Cardiac septum (tissue), 1 donor: ENCODE measurements at regions not wholly inside any gene's neighbourhood (a gene's known extent, or its start where the extent isn't known, plus 50 kb on each side); places are given as distances from the start of the nearest gene placed in this dataset.
A peak's percentile ranks its signal among the peaks of the same experiment; 100 is the strongest.

Experiments used
- DNase-seq: peaks from one replicate; pipeline ENCODE4 v3.0.0-alpha.2; 2020; ENCODE audit warnings: low spot score
- intact Hi-C: fragments of 100-400 bp; cut with DNase I; formaldehyde crosslinking; loops from one replicate; pipeline ENCODE4 v1.14.0; 2022
- donor health status: DM: no; HTN: no; CAD: no.

DNA sequence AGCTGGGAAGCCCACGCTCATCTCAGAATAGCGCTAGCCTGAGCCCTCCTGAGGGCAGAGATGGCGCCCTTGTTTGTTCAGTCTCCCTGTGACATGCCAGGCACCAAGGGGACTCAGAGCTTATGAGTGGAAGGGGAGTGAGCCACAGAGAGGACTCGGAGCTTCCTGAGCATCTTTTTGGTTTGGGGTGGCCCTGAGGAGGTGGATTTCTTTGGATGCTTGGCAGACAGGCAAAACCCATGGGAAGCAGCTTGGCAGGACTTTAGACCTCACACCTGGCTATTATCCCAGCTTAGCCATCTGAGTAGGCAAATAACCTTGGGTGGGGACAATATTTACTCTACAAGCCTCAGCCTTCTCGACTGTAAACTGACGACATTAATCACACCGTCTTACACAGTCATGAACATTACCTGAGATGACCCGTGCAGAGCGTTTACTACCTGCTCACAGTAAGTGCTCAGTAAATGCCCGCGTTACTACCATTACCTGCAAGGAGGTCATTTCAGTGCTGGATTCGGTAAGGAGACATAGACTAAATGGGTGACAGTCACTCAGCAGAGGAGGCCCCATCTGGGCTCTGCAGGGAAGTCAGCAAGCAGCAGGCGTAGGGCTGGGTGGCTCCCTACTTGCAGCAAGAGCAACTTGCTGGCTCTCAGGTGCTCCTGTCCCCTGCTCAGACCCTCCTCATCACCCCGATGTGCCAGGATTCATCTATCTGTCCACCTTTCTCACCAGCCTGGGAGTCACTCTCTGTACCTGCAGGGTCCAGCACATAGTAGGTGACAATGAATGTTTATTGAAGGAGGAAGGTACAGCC lies 54.9 kb downstream of the KLHDC7A start:
- peak; percentile 36 for DNase-seq
- intact Hi-C loops, result no loop called here

DNA sequence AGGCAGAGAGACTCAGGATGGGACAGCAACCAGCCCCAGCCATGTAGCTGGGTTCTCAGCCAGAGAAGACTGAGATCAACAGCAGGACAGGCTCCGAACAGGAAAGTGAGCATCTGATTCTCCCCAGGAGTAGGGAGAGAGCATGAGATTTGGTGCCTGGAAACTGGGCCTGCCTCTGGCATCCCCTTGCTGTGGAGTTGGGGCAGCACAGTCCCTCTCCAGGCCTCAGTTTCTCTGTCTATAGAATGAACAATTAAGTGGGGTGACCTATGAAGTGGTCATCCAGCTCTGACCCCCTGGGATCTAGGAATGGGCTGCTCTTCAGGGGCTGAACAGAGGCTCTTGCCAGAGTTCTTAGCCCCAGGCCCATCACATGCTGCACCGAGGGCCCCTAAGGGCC lies 55.6 kb downstream of the KLHDC7A start:
- intact Hi-C loops, result no loop called here
- peak; percentile 43 for DNase-seq

DNA sequence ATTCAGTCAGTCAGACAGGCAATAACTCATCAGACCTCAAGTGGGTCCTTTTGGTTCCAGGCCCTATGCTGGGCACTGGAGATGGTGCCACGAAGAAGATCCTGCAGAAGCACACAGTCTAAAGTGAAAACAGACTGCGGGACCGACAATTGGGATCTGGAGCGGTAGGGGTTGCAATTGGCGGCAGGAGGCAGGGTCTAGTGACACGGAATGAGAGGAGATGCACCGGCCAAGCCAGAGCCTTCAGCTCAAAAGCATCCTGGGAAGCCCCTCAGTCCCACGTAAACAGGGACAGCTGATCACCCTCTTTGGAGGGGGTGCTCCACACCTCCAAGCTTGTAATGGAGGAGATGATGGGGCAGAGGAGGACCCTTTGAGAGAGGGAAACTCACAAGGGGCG lies 56.2 kb downstream of the KLHDC7A start:
- peak; percentile 46 for DNase-seq
- intact Hi-C loops, result no loop called here

DNA sequence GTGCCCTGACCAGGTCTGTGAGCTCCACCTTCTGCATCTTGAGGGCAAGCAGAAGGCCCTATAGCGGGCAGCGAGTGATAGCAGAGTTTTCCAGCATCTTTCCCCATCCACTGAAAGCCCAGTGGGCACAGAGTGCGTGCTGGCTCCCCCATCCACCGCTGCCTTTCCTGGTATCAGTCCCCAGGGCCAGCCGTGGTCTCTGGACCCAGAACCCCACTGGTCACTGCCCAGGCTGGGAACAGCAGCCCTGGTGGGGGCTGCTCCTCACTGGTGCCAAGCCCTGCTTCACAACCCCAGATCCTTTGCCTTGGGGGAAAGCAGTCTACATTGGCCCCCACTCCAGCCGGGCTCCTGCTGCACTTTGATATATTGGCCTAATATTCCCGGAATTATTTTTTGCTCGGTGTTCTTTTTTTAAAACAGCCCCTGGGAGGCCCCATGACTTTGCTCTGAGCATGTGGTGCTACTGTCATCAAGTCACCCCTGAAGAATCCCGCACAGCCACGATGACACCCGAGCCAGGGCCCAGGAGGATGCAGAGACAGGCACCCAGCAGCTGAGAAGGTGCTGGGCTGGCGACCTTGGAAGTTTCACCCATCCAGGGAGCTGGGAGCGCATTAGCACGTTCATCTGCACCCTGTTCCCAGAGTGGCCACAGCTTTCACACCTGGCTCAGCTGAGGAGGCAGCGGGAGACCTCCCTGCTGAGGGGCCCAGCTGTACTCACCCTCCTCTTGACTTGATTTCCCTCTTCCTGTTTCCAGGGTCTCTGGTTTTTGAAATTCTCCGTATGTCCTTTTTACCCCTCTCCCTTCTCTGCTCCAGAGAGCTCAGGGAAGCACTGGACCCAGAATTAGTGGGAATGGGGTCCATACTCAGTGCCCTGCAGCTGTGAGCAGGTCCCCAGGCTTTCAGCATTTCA lies 56.9 kb downstream of the KLHDC7A start:
- intact Hi-C loops, result no loop called here

DNA sequence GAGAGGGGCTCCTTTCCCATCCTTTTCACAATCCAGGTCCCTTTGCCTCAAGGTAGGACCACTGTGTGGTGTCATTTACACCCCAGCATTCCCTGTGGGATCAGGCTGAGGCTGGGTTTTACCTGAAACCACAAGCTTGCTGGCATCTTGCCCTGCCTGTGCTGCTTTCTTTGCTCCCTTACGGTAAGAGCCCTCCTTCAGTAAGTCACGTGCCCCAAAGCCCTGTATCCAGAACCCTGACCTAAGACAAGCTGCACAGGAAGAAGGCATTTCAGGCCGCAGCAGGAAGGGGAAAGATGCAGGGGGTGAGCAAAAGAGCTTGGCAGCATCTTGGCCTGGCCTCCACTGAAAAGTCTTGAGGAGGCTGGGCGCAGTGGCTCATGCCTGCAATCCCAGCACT lies 58.4 kb downstream of the KLHDC7A start:
- intact Hi-C loops, result no loop called here
- peak; percentile 44 for DNase-seq

More for the DNA sequence above, 56.9 kb downstream of the KLHDC7A start:
- DNase-seq, result peak; percentile 71

DNA sequence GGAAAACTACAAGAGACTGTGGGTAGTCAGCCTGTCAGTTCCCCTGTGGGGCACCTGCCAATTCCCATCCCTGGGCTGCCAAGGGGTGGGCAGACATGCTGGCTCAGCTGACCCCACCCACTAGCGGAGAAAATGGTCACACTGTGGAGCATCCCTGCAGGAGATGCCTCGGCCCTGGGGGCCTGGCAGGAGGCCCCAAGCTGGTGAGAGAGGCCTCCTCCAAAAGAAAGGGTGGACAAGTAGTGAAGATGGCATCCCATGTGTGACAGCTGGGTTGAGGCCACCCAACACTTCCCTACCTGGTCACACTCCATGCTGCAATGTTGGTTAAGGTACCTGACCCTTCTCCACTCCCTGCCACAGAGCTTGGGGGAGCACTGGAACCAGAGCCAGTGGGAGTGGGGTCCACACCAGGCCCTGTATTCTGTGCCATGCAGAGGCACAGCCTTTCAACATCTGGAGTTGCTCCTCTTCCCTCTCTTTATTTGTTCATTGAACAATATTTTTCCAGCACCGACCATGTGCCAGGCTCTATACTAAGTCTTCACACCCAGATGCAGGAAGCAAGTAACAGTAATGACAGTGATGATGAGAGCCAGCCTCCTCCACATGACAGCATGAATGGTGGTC lies 59.5 kb downstream of the KLHDC7A start:
- intact Hi-C loops, result no loop called here

DNA sequence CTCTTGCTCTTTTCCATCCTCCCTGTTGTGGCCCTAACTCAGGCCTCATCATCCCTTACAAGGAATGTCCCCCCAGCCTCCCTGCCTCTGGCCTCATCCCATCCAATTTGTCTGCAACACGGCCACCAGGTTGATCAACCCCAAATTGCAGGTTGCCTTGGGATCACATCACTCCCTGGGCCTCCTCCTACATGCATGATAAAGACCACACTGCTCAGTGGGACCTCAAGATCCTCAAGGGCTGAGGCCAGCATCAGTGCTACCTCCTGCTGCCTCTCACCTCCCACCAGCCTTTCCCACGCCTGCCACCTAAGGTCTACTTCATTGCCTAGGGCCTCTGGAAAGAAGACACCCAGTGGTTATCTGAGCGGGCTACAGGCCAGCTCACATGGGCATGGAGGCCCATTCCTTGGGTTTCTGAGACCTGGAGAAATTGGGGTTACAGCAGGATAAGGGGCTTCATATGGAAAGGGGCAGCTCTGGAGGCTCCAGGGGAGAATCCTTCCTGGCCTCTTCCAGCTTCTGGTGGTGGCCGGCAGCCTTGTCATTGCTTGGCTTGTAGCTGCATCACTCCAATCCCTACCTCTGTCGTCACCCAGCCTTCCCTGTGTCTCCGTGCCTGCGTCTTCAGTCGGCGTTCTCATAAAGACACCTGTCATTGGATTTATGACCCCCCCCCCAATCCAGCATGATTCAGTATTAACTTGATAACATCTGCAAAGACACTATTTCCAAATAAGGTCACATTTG lies 60.5 kb downstream of the KLHDC7A start:
- intact Hi-C loops, result no loop called here
- DNase-seq, result peak; percentile 59

More for the DNA sequence above, 59.5 kb downstream of the KLHDC7A start:
- DNase-seq, result peak; percentile 58

DNA sequence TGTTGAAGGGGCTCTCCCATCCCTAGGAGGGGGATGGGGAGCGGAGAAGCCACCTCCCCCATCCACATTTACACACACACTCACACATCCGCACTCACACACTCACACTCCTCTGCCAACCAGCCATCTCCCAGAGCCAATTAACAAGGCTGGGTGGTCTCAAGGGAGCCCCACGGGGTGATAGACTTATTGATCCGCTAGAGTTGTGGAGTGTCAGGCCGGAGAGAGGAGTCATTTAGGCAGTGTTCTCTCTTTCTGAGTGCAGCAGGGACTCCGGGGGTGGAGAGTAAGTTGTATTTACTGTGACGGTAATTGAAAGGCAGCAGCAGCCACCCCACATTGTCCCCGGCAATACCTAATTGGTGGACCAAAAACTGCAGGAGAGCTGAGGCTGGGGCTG lies 61.6 kb downstream of the KLHDC7A start:
- no peak for DNase-seq
- intact Hi-C loops, result no loop called here

DNA sequence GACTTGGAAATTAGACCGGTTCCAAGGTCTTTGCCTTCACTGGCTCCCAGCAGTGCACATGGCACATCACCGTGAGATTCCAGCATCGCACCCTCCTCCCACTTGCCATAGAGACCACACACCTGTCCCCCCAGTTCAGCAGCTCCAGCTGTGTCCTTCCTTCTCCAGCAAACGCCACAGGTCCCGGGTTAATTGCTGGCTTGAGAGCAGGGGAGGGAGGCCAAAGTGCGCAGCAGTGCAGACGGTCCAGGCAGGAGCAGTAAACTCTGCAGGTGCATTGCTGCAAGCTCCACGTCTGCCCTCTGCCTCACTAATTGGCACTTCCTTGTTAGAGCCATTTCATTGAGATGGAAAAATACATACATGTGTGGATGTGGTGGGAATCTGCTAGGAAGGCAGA lies 65.3 kb downstream of the KLHDC7A start:
- intact Hi-C loops, result no loop called here
- DNase-seq, result no peak

DNA sequence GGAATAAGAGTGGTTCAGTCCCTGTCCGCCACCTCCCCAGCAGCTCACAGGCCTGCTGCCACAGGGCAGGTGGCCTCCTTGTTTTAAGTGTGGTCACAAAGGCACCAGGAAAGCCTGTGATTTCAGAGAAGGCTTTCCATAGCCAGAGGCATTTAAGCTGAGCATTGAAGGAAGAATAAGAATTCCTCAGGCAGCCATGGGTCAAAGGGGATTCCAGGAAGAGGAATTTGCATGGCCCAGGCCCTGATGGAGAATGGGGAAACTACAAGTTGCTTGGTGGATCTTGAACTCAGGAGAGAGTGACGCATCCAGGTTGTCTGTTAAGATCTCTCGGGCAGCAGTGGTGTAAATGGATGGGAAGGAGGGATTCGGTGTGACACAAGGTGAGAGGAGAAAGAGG lies 66.7 kb downstream of the KLHDC7A start:
- intact Hi-C loops, result no loop called here
- DNase-seq, result no peak

DNA sequence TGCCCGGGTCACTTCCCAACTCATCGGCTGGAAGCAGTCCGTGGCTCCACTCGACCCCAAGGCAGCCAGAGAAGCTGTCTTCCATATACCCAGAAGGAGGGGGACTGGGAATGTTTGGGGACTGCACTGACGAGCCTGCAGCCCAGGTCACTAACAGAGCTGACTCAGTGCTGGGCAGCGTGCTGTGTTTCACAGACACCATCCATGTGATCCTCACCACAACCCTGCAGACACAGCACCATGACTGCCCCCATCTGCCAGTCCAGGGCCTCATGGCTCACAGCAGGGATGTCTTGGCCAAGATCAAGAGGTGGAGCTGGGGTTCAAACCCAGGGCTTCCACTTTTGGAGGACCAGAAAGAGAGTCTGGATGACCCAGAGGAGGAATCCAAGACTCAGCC lies 67.9 kb downstream of the KLHDC7A start:
- intact Hi-C loops, result no loop called here
- no peak for DNase-seq

DNA sequence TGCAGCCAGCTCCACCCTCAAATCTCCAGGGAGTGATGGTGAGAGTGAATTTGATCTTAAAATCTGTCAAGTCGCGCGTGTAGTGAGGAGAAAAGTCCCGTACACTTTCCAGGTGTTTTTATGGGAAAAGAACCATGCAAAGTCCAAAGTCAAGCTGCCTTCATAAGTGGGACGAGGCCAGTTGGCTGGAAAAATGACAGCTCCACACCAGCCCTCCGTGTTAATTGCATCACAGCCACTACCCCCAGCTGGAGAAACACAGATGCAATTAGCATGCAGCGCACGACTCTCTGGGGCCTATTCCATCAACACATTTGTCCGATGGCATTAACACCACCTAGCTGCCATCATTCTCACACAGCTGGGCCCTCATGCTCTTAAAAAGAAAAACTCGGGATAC lies 68.4 kb downstream of the KLHDC7A start:
- intact Hi-C loops, result no loop called here
- DNase-seq, result no peak

DNA sequence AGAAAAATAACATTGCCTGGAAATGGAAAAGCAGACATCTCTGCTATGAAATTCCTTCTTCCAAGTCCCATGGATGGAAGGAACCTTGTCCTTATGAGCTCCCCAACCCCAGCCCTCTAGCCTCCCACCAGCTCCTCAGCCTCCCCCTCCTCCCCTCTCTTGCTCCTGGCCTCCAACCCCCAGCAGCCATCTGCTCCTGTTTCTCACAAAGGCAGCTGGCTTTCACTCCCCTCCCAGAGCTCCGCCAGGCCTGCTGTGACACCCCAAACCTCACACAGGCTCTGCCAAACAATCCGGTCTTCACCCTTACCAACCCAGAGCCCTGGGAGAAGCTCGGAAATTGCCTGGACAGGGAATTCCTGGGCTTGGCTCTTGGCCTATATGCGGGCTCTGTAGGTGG lies 69.2 kb downstream of the KLHDC7A start:
- intact Hi-C loops, result no loop called here
- DNase-seq, result no peak

DNA sequence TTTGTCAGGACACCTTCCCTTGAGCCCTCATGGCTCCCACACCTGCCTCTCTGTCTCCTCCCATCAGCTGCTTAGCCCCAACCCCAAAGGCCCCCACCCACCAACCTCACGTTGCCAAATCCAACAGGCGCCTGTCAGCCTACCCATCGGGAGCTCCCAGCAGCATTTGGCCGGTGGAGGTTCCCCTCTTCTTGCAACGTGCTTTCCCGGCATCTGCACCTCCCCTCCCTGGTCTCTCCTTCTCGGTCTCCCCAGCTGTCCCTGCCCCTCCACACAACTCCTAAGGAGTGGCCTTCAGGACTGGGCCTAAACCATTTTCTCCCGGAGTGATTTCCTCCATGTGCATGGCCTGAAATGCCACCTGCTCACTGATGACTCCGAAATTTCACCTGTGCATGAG lies 71.9 kb downstream of the KLHDC7A start:
- no peak for DNase-seq
- intact Hi-C loops, result no loop called here

DNA sequence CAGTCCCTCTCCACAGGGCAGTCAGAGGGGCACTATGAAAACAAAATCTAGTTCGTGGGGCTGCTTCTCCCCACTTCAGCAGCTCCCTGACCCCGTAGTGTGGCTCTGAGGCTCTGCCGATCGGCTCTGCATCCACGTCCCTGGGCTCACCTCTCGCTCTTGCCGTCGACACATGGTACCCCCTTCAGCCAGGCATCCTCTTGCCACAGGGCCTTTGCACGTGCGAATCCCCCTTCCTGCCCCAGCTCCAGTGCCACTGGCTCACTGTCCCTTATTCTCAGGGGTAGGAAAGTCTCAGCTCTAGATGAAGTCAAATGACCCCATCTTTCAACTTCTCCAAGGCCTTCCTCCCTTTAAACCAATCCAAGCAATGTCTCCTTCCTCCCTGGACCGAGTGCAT lies 72.7 kb downstream of the KLHDC7A start:
- intact Hi-C loops, result no loop called here

DNA sequence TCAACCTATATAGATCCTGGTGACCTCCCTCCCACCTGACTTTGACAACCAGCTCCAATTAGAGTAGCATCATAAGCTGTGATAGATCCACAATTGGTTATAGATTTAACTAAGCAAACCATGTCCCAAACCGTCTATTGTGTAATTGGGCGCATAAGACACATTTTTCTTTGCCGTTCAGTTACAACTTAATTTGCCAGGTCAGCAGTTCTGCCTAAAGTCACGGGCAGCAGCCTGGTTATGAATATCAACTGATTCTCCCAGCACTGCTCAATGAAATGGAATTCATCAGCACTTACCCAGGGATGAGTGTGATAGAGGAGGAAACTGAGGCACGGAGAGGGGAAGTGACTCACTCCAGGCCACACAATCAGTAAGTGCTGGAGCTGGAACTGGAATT lies 73.4 kb downstream of the KLHDC7A start:
- intact Hi-C loops, result no loop called here
- DNase-seq, result no peak

More for the DNA sequence above, 72.7 kb downstream of the KLHDC7A start:
- no peak for DNase-seq

DNA sequence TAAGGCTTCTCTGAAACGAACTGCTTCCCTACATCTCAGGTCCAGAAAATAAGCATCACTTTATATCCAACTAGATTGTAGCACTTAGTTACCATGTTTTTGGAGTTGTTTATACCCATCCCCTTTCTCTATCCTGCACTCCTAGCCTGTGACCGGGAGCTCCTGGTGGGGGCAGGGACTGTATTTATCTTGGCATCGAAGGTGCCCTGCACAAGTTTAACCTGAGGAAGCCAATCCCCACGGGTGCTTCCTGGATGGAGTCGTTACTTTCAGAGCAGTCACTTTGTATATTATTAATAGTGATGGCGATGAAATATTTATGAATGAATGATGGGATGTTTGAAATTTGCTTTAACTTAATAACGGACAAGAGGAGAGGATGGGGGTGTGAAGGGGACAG lies 73.9 kb downstream of the KLHDC7A start:
- intact Hi-C loops, result no loop called here

DNA sequence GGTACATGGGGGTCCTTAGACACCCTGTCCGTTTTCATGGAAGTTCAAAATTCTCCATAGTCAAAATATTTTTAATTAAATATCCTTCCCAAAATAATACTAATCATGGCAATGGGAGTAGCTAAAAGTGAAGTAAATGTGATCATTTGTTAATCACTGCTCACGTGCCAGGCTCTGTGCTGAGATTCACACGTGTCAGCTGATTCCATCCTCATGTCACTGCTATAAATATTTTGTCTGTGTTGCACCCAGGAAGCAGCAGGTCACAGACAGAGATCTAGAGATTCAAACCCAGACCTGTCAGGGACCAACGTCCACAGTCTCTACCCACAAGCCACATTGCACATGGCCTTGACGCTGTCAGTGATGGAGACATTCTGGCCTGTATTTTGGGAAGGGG lies 74.3 kb downstream of the KLHDC7A start:
- no peak for DNase-seq
- intact Hi-C loops, result no loop called here

More for the DNA sequence above, 73.9 kb downstream of the KLHDC7A start:
- no peak for DNase-seq

DNA sequence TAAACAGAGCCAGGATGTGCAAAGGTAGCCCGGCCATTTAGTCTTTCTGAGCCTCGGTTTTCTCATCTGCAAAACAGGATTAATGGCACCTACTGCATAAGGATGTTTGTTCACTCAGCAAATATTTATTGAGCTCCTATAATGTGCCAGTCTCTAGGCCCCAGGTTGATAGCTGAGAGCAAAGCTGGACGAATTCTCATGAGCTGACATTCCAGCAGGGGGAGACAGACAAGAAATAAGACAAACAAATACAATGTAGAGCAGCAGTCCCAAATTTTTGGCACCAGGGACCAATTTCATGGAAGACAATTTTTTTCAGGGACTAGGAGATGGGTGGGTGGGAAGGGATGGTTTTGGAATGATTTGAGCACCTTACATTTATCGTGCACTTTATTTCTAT lies 74.3 kb upstream of the PAX7 start:
- intact Hi-C loops, result no loop called here
- no peak for DNase-seq
